ENCODE measurements at regions not wholly inside any gene's neighbourhood (a gene's known extent, or its start where the extent isn't known, plus 50 kb on each side); places are given as distances from the start of the nearest gene placed in this dataset.

- Histone ChIP-seq H3K4me3 (no peak overlapping the region), H3K36me3 (no peaks in the 10 kb centered on the region), H3K4me1 (peaks cover 0 to 5% (median 0%) of the 10 kb centered on the region in 12 donors), H3K9me3 (peaks cover 0 to 6% (median 0%) of the 10 kb centered on the region in 12 donors), H3K27me3 (no peaks in the 10 kb centered on the region), H3K27ac (no peak overlapping the region)
- DNase-seq (no peak), ATAC-seq (no peak)
- intact Hi-C loops (cut with DNase I) = no loop called here
- no peak for TF ChIP-seq POLR2A (IDR thresholded peaks at IDR 0.05)
- no peak for TF ChIP-seq CTCF (IDR thresholded peaks at IDR 0.05)
- 87 to 96% (median 92%) methylated on average over 2 of the region's 2 CpGs for WGBS, 4 donors
These were observed 130.5 kb upstream of the SMAD1 start for GRCh38 chr4:145351162-145351561.

- TF ChIP-seq POLR2A (IDR thresholded peaks at IDR 0.05) = no peak
- TF ChIP-seq CTCF (IDR thresholded peaks at IDR 0.05) = no peak
These were observed 133.4 kb upstream of the SMAD1 start for GRCh38 chr4:145348291-145348690.

GRCh38 chr4:145347684-145348083 lies 134.0 kb upstream of the SMAD1 start:
- Histone ChIP-seq H3K4me3 (no peak overlapping the region), H3K27ac (no peak overlapping the region), H3K27me3 (no peaks in the 10 kb centered on the region), H3K4me1 (peaks cover 0 to 14% (median 0%) of the 10 kb centered on the region in 12 donors), H3K36me3 (no peaks in the 10 kb centered on the region), H3K9me3 (no peaks in the 10 kb centered on the region)
- ATAC-seq (no peak), DNase-seq (no peak)
- TF ChIP-seq CTCF (IDR thresholded peaks at IDR 0.05) = no peak
- 36 to 48% (median 40%) methylated on average over 5 of the region's 5 CpGs for WGBS, 4 donors
- intact Hi-C loops (cut with DNase I) = loop anchor here in 1 of 10 donors (10.0 kb wide), 1 partner anchor 207 kb away; no protein-coding TSS in a partner anchor

More at GRCh38 chr4:145348291-145348690, 133.4 kb upstream of the SMAD1 start:
- no peak for ATAC-seq
- Histone ChIP-seq H3K9me3 (no peaks in the 10 kb centered on the region), H3K4me1 (peaks cover 0 to 9% (median 0%) of the 10 kb centered on the region in 12 donors), H3K27me3 (no peaks in the 10 kb centered on the region), H3K4me3 (no peak overlapping the region), H3K27ac (no peak overlapping the region), H3K36me3 (no peaks in the 10 kb centered on the region)
- 78 to 85% (median 79%) methylated on average over 4 of the region's 4 CpGs for WGBS, 4 donors
- intact Hi-C loops (cut with DNase I) = loop anchor here in 1 of 10 donors (10.0 kb wide), 1 partner anchor 207 kb away; no protein-coding TSS in a partner anchor
- no peak for DNase-seq

GRCh38 chr4:145346081-145346480 lies 135.6 kb upstream of the SMAD1 start:
- intact Hi-C loops (cut with DNase I) = loop anchor here in 1 of 10 donors (10.0 kb wide), 1 partner anchor 209 kb away; no protein-coding TSS in a partner anchor
- Histone ChIP-seq H3K27me3 (peaks cover 0 to 1% (median 0%) of the 10 kb centered on the region in 9 donors), H3K9me3 (no peaks in the 10 kb centered on the region), H3K4me3 (no peak overlapping the region), H3K36me3 (no peaks in the 10 kb centered on the region), H3K27ac (no peak overlapping the region), H3K4me1 (peaks cover 0 to 14% (median 0%) of the 10 kb centered on the region in 12 donors)
- no peak for TF ChIP-seq CTCF (IDR thresholded peaks at IDR 0.05)
- 91 to 97% (median 96%) methylated on average over 25 of the region's 25 CpGs for WGBS, 4 donors
- ATAC-seq (no peak), DNase-seq (no peak)

Measured in heart left ventricle (tissue), 16 donors.